Muscle layer of duodenum (tissue), 2 donors: ENCODE measurements at regions not wholly inside any gene's neighbourhood (a gene's known extent, or its start where the extent isn't known, plus 50 kb on each side); places are given as distances from the start of the nearest gene placed in this dataset.

ENCODE experiments used
- H3K27ac ChIP-seq: one replicate; pipeline ENCODE4 v1.7.0; 2013; ENCODE audit warnings: mild to moderate bottlenecking, low read length
- H3K27me3 ChIP-seq: one replicate; pipeline ENCODE4 v1.7.0; 2013; ENCODE audit warnings: low read depth, mild to moderate bottlenecking, control low read depth, low read length
- H3K36me3 ChIP-seq, 2 donors: one replicate each; pipeline ENCODE4 v1.7.0; 2013; ENCODE audit warnings: low read length in 2 of 2, control low read depth in 1 of 2, mild to moderate bottlenecking in 1 of 2; ENCODE audit not compliant: insufficient read depth in 2 of 2, control insufficient read depth in 1 of 2
- H3K4me1 ChIP-seq, 2 donors: one replicate each; pipeline ENCODE4 v1.7.0; 2013; ENCODE audit warnings: low read length in 2 of 2, mild to moderate bottlenecking in 2 of 2, control low read depth in 1 of 2, moderate library complexity in 1 of 2; ENCODE audit not compliant: insufficient read depth in 2 of 2, control insufficient read depth in 1 of 2
- H3K4me3 ChIP-seq, 2 donors: one replicate each; pipeline ENCODE4 v1.7.0; 2013; ENCODE audit warnings: low read length in 2 of 2, low read depth in 1 of 2, mild to moderate bottlenecking in 1 of 2
- H3K9me3 ChIP-seq, 2 donors: one replicate each; pipeline ENCODE4 v1.7.0; 2013; ENCODE audit warnings: low read length in 2 of 2, control low read depth in 1 of 2, mild to moderate bottlenecking in 1 of 2; ENCODE audit not compliant: control insufficient read depth in 1 of 2
- donor health status: healthy.

GRCh38 chr2:16245481-16246054 lies 305.2 kb downstream of the MYCN start:
- H3K36me3 ChIP-seq = no peaks in the 10 kb centered on the region
- no peak overlapping the region for H3K27ac ChIP-seq
- H3K4me3 ChIP-seq = no peak overlapping the region
- no peaks in the 10 kb centered on the region for H3K9me3 ChIP-seq
- H3K4me1 ChIP-seq = no peaks in the 10 kb centered on the region
- H3K27me3 ChIP-seq = no peaks in the 10 kb centered on the region

- Histone ChIP-seq H3K27me3 (no peaks in the 10 kb centered on the region), H3K27ac (no peak overlapping the region), H3K4me3 (no peak overlapping the region), H3K9me3 (no peaks in the 10 kb centered on the region), H3K4me1 (no peaks in the 10 kb centered on the region), H3K36me3 (no peaks in the 10 kb centered on the region)
Observed at GRCh38 chr2:16244966-16245320, 304.6 kb downstream of the MYCN start.

- Histone ChIP-seq H3K36me3 (no peaks in the 10 kb centered on the region), H3K27ac (no peak overlapping the region), H3K9me3 (no peaks in the 10 kb centered on the region), H3K4me3 (no peak overlapping the region), H3K4me1 (no peaks in the 10 kb centered on the region), H3K27me3 (no peaks in the 10 kb centered on the region)
Observed at GRCh38 chr2:16244153-16244965, 304.0 kb downstream of the MYCN start.

- Histone ChIP-seq H3K4me1 (no peaks in the 10 kb centered on the region), H3K27me3 (no peaks in the 10 kb centered on the region), H3K4me3 (no peak overlapping the region), H3K9me3 (no peaks in the 10 kb centered on the region), H3K27ac (no peak overlapping the region), H3K36me3 (no peaks in the 10 kb centered on the region)
Observed at GRCh38 chr2:16243411-16243996, 303.2 kb downstream of the MYCN start.

- Histone ChIP-seq H3K27ac (no peak overlapping the region), H3K9me3 (no peaks in the 10 kb centered on the region), H3K4me1 (no peaks in the 10 kb centered on the region), H3K27me3 (no peaks in the 10 kb centered on the region), H3K4me3 (no peak overlapping the region), H3K36me3 (no peaks in the 10 kb centered on the region)
Observed at GRCh38 chr2:16242906-16243305, 302.6 kb downstream of the MYCN start.

GRCh38 chr2:16241166-16242160 lies 301.1 kb downstream of the MYCN start:
- H3K4me3 ChIP-seq = no peak overlapping the region
- H3K36me3 ChIP-seq = no peaks in the 10 kb centered on the region
- H3K27ac ChIP-seq = no peak overlapping the region
- no peaks in the 10 kb centered on the region for H3K9me3 ChIP-seq
- no peaks in the 10 kb centered on the region for H3K4me1 ChIP-seq
- no peaks in the 10 kb centered on the region for H3K27me3 ChIP-seq

GRCh38 chr2:16240402-16240801 lies 300.1 kb downstream of the MYCN start:
- no peaks in the 10 kb centered on the region for H3K9me3 ChIP-seq
- H3K4me1 ChIP-seq = no peaks in the 10 kb centered on the region
- no peak overlapping the region for H3K4me3 ChIP-seq
- H3K27ac ChIP-seq = no peak overlapping the region
- no peaks in the 10 kb centered on the region for H3K36me3 ChIP-seq
- no peaks in the 10 kb centered on the region for H3K27me3 ChIP-seq

- Histone ChIP-seq H3K27ac (no peak overlapping the region), H3K36me3 (no peaks in the 10 kb centered on the region), H3K27me3 (no peaks in the 10 kb centered on the region), H3K4me1 (no peaks in the 10 kb centered on the region), H3K4me3 (no peak overlapping the region), H3K9me3 (no peaks in the 10 kb centered on the region)
Observed at GRCh38 chr2:16239296-16239850, 299.0 kb downstream of the MYCN start.

- H3K4me1 ChIP-seq = no peaks in the 10 kb centered on the region
- H3K36me3 ChIP-seq = no peaks in the 10 kb centered on the region
- H3K27ac ChIP-seq = no peak overlapping the region
- H3K9me3 ChIP-seq = no peaks in the 10 kb centered on the region
- no peak overlapping the region for H3K4me3 ChIP-seq
- no peaks in the 10 kb centered on the region for H3K27me3 ChIP-seq
Observed at GRCh38 chr2:16238786-16239185, 298.4 kb downstream of the MYCN start.

- no peaks in the 10 kb centered on the region for H3K36me3 ChIP-seq
- no peak overlapping the region for H3K4me3 ChIP-seq
- H3K27ac ChIP-seq = no peak overlapping the region
- no peaks in the 10 kb centered on the region for H3K27me3 ChIP-seq
- no peaks in the 10 kb centered on the region for H3K9me3 ChIP-seq
- no peaks in the 10 kb centered on the region for H3K4me1 ChIP-seq
Observed at GRCh38 chr2:16238001-16238761, 297.8 kb downstream of the MYCN start.
